Activated CD4-positive, alpha-beta T cell treated with anti-CD3 and anti-CD28 coated beads, Interleukin-2, amount 50 U/mL, for 24 hours (primary cell): ENCODE measurements at regions not wholly inside any gene's neighbourhood (a gene's known extent, or its start where the extent isn't known, plus 50 kb on each side); places are given as distances from the start of the nearest gene placed in this dataset.

Source experiments
- DNase-seq, 2 donors: peaks; one replicate each; pipeline ENCODE4 v3.0.0-alpha.2; 2020; ENCODE audit warnings: low read depth in 1 of 2, low spot score in 1 of 2

- DNase-seq = no peak
These were observed 166.5 kb downstream of the TFAP2A start for GRCh38 chr6:10248378-10248843.

- no peak for DNase-seq
These were observed 177.4 kb downstream of the TFAP2A start for GRCh38 chr6:10237298-10238038.

- DNase-seq = no peak
These were observed 179.5 kb downstream of the TFAP2A start for GRCh38 chr6:10235344-10235743.

GRCh38 chr6:10230531-10230930, 184.3 kb downstream of the TFAP2A start:
- no peak for DNase-seq

GRCh38 chr6:10223841-10224240, 191.0 kb downstream of the TFAP2A start:
- no peak for DNase-seq

GRCh38 chr6:10221178-10221577, 193.7 kb downstream of the TFAP2A start:
- DNase-seq = no peak

GRCh38 chr6:10219510-10219909, 195.4 kb downstream of the TFAP2A start:
- DNase-seq = no peak

GRCh38 chr6:10217111-10217510, 197.8 kb downstream of the TFAP2A start:
- no peak for DNase-seq

GRCh38 chr6:10215326-10216110, 199.4 kb downstream of the TFAP2A start:
- no peak for DNase-seq

- DNase-seq = no peak
These were observed 204.8 kb downstream of the TFAP2A start for GRCh38 chr6:10210052-10210451.

GRCh38 chr6:10205892-10206291, 209.0 kb downstream of the TFAP2A start:
- DNase-seq = no peak

GRCh38 chr6:10205120-10205519, 209.8 kb downstream of the TFAP2A start:
- DNase-seq = no peak

- DNase-seq = no peak
These were observed 211.2 kb downstream of the TFAP2A start for GRCh38 chr6:10203651-10204050.

GRCh38 chr6:10202581-10202980, 212.3 kb downstream of the TFAP2A start:
- no peak for DNase-seq

GRCh38 chr6:10201606-10202510, 213.0 kb downstream of the TFAP2A start:
- no peak for DNase-seq

- no peak for DNase-seq
These were observed 218.8 kb downstream of the TFAP2A start for GRCh38 chr6:10196090-10196489.

- DNase-seq = no peak
These were observed 219.8 kb downstream of the TFAP2A start for GRCh38 chr6:10194816-10195672.

- no peak for DNase-seq
These were observed 221.6 kb downstream of the TFAP2A start for GRCh38 chr6:10193321-10193720.

GRCh38 chr6:10190042-10190441, 224.8 kb downstream of the TFAP2A start:
- DNase-seq = no peak
